DMS153 treated with DMSO at 0.1 percent for 48 hours (cell line): ENCODE measurements at regions not wholly inside any gene's neighbourhood (a gene's known extent, or its start where the extent isn't known, plus 50 kb on each side); places are given as distances from the start of the nearest gene placed in this dataset.
"Not testable (repeated sequence)": the region's sequence is repeated elsewhere in the genome, so short reads cannot be mapped to it uniquely, and the experiment has no call there.

ENCODE experiments used
- DNase-seq: peaks from one replicate; lab custom pipeline; 2025; ENCODE audit not compliant: unreplicated experiment; lab: John Stamatoyannopoulos, UW

DNA sequence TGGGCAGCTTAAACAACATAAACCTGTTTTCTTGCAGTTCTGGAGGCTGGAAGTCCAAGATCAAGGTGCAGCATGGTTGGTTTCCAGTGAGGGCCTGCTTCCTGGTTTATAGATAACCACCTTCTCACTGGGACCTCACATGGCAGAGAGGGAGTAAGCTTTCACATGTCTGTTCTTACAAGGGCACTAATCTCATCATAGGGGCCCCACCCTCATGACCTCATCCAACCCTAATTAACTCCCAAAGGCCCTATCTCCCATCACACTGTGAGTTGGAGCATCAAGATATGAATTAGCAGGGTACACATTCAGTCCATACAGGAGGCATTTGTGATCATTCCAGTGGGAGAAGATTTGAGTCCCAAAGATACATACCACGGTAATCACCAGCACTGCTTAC lies 50.5 kb upstream of the GRIN2A start:
- DNase-seq: no peak

DNA sequence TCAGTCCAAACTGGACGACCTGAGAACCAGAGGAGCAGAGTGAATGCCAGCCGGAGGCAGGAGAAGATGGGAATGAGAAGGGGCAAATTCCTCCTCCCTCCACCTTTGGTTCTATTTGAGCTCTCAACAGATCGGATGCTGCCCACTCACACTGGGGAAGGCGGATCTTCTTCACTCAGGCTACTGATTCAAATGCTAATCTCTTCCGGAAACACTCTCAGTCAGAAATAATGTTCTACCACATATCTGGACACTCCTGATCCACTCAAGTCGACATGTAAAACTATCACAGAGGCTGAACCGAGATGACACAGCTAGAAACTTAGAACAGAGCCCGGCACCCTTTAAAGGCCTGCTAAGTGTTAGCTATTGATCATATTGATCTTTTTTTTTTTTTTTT lies 57.4 kb upstream of the GRIN2A start:
- DNase-seq: no peak

DNA sequence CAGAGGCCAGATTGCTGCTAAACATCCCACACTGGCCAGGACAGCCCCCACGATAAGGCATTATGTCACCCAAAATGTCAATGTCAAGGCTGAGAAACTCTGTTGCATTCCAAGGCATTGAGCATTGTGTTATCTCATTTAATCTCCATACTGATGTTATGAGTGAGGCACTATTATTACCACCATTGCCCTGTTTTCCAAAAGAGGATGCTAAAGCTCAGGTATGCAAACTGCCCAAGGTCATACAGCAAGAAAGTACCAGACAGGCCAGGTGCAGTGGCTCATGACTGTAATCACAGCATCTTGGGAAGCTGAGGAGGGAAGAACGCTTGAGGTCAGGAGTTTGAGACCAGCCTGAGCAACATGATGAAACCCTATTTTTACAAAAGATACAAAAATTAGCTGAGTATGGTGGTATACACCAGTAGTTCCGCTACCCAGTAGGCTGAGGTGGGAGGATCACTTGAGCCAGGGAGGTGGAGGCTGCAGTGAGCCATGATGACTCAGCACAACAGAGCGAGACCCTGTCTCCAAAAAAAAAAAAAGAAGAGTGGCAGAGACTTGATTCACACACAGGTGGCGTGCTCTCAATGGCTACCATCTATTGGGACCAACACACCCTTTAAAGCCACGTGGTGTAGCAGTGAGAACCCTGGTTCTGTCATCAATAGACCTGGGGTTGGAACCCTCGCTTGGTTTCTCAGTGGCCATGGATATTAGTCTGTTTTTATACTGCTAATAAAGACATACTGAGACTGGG lies 58.8 kb upstream of the GRIN2A start:
- no peak for DNase-seq

DNA sequence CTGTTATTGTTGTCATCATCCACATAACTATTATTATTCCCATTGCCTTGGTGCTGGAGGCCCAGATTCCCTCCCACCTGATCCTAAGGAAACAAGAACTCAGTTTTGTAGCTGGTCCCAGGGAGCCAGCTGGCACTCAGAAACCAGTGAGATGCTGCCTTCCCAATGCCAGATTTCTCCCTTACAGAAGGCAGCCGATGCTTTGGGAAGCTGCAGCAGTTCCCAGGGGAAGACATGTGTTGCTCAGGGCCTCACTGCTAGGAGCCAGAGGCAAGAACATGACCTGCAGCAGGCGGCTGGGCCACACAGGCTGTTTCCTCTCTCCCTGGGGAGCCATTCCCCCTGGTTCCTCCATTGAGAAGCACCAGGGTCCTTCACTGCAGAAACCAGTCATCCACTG lies 59.9 kb upstream of the GRIN2A start:
- DNase-seq: no peak

DNA sequence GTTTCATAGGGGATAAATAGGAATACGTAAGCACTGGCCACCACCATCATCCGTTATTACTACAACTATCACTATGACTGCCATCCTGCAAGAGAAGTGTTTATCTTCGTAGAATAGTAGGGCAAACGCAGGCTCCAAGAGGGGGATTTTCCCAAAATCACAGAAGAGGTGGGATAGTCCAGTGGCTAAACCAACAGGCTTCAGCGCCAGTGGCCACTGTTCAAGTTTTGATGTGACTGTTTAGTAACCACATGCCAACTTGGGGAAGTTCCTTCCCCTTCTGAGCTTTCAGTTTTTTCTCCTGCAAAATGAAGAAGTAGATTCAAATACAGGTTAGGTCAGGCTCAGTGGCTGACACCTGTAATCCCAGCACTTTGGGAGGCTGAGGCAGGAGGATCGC lies 60.7 kb upstream of the GRIN2A start:
- DNase-seq: no peak

DNA sequence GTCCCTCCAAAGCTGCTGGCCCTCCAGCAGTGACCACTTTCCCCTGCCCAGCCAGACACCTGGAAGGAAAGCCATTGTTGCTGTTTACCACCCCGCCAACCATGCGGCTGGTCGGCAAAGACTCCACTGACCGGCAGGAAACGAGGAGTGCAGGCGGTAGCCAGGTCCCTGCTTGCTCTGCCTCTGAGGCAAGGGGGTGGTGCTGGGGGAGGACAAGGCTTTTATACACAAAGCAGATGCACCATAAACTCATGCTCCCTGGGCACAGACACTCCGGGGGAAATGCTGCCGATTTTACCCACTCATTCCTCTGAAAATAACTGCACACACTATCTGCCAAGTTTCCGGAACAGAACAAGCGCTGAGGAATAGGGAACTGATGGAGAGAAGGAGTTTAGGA lies 62.8 kb upstream of the GRIN2A start:
- no peak for DNase-seq

DNA sequence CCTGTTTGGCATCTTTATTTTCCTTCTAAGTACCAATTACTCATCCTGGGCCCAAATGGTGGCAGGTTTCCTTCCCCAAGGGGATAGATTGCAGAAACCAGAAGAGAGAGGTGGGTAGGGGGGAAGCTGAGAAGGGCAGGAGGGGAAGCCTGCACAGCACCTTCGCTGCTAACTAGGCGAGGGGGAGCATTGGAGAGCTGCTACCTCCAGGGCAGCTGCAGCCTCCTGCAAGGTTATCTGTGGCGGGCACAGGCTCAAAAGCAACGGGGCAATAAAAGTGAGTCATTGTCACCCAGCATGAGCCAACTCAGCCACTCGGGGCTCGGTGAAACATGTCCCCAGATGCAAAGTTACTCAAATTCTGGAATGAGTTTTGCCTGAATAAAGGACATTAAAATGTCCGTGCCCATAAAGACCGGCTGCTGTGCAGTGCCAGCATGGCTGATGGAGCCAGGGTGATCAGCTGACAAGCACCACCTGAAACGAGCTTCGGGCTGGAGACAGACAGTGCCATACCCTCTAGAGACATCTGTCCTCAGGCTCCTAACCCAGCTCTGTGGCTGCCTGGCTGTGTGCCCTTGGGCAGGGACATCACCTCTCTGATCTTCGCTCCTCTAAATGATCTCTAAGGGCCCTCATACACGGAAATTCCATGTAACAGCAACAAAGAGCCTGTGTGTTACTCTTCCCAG lies 68.1 kb upstream of the GRIN2A start:
- no peak for DNase-seq

DNA sequence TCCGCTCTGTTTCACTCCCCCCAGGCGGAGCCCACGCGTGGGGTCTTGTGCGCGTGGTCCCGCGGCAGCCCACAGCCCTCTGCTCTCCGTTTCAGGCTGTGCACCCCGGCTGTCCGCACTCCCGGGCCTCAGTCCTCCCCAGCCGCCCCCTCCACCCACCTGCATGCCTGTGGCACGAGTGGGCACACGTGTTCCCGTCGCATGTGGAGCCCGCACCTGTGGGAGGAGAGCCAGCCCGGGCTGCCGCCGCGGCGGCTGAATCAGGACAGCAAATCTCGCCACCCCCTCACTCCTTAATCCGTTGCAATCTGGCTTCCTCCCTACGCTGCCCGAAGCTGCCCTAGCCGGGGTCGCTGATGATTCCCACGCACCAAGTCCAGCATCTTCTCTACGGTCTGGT lies 69.9 kb upstream of the GRIN2A start:
- DNase-seq: no peak

DNA sequence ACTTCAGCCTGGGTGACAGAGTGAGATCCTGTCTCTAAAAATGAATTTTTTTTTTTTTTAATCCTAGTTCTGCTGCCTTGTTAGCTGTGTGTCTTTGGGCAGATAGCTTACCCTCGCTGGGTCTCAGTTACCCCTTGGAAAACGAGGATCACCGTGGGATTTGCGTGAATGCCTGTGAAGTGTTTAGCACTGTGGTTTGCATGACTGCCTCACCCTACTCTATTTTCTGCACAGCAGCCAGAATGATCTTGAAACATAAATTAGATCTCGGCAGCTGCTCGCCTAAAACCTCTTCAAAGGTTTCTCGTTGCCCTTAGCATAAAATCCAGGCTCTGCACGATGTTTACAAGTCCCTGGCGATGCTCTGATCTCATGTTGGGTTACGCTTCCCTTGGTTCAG lies 71.2 kb upstream of the GRIN2A start:
- no peak for DNase-seq

DNA sequence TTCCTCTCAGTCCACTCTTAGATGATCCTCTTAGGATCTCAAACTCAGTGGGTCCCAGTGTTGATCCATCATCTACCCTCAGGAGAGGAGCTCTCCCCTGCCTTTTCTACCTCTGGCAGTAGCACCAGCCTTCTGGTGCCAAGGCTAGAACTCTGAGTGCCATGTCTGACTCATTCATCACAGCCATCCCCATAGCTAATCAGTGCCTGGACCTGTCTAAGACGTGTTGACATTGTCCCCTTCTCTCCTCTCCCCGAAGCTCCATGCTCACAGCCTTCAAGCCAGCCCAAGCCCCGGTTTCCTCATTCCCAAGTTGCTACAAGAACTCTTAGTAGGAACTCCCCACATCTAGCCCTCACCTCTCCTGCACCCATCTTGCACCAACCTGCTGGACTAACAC lies 73.5 kb upstream of the GRIN2A start:
- DNase-seq: no peak

DNA sequence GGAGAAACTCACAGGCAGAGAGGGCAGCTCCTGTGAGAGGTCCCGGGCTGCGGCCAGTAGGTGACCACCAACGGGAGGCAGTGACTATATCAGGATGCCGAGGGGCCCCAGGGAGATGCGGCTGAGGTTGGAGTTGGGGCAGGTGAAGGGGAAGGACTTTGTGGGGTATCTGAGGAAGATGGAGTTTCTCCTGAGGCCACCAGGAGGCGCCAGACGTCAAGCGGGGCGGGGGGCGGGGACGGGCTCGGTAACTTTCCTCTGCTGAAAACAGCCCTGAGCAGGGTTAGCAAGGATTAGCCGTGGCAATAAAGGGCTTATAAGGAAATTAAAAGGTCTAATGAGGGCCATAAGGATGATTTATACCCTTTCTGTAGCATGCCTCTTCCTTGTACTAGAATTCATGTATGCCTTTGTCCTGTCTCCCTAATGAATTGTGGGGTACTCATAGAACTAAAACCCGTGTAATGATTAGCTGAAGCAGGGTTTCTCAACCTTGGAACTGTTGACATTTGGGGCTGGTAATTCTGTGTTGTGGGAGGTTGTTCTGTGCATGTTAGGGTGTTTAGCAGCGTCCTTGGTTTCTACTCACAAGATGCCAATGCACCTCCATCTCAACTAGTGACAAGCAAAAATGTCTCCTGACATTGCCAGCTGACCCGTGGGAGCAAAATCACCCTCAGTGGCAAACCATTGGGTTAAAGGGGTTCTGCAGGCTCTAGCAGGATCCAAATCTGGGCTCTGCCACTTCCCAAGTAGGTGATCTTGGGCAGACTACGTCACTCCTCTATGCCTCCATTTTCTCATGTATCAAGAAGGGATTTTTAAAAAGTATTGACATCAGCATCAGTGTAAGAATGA lies 74.8 kb upstream of the GRIN2A start:
- DNase-seq: peak; percentile 21

DNA sequence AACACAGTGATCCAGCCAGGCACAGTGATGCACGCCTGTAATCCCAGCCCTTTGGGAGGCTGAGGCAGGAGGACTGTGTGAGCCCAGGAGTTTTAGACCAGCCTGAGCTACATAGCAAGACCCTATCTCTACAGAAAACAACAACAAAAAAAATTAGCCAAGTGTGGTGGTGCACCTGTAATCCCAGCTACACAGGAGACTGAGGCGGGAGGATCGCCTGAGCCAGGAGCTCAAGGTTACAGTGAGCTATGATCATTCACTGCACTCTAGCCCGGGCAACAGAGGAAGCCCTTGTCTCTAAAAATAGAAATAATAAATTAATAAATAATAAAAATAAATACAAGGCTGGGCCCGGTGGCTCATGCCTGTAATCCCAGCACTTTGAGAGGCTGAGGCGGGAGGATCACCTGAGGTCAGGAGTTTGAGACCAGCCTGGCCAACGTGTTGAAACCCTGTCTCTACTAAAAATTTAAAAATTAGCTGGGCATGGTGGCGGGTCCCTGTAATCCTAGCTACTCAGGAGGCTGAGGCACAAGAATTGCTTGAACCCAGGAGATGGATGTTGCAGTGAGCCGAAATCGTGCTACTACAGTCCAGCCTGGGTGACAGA lies 75.5 kb upstream of the GRIN2A start:
- DNase-seq: not testable (repeated sequence)

DNA sequence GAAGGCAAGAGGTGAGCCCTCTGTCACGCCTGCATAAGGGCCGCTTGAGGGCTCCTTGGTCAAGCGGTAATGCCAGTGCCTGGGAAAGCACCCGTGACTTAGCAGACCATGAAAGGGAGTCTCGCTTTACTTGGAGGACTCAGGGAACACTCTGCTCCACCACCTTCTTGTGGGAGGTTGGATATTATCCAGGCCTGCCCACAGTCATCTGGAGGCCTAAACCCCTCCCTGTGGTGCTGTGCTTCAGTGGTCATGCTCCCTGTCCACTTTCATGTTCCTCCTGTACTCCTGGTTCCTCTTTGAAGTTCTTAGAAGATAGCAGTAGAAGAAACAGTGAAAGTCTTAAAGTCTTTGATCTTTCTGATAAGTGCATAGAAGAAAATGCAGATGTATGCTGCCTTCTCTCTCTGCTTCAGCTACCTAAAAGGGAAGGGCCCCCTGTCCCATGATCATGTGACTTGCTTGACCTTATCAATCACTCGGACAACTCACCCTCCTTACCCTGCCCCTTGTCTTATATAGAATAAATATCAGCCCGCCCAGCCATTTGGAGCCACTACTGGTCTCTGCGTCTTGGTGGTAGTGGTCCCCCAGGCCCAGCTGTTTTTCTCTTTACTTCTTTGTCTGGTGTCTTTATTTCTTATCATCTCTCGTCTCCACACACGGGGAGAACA lies 76.8 kb upstream of the GRIN2A start:
- not testable (repeated sequence) for DNase-seq

DNA sequence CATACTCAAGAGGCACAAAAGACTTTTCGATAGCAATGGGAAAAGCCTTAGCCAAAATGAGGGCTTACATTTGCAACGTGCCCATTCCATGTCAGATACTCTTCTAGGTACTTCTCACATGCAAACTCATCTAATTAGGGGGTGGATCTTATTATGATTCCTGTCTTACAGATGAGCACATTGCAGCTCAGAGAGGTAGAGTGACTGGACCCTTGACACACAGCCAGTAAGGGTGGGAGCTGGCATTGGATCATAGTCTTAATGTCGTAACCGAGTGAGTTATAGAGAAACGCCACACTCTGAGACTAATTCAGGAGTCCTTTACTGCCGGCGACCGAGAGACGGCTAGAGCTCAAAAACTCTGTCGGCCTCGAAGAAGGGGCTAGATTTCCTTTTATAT lies 78.8 kb upstream of the GRIN2A start:
- no peak for DNase-seq

DNA sequence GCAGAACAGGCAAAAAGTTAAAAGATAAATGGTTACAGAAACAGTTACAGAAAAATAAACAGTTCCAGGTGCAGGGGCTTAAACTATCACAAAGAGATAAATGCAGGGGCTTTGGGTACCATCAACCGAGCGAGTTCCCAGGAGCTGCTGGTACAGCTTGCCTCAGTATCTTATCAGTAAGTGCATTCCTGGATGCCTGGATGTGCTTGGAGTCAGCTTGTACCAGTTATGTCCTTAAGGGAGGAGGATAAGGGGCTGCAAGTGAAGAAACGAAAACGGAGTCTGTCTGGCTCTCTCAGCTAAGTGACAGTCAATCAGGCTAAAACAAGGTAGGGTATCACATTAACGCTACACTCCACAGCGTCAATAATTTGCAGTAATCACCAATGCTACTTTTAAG lies 79.3 kb upstream of the GRIN2A start:
- DNase-seq: not testable (repeated sequence)

DNA sequence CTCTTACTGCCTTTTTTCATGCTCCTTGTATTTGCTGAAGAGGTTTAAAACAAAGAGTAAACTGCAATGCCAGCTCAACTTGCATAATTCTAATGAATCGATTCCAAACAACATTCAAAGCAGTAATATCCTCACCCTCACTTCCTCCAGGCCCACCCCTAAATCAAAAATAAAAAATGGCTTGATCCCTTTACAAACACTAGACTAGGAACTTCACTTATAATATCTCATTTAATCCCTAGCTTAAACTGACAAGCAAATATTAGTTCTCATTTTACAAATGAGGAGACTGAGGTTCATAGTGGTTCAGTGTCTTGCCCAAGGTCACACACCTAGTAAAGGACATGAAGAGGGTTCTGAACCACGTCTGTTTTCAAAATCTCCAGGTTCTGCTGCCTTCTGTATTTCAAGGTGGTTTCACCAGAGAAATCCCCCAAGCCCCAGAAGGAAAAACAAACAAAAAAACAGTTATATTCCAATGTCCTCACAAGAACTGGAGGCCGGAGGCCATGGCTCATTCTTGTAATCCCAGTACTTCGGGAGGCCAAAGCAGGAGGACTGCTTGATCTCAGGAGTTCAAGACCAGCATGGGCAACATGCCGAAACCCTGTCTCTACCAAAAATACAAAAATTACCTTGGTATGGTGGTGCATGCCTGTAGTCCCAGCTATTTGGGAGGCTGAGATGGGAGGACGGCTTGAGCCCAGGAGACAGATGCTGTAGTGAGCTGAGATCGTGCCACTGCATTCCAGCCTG lies 80.3 kb upstream of the GRIN2A start:
- DNase-seq: no peak

DNA sequence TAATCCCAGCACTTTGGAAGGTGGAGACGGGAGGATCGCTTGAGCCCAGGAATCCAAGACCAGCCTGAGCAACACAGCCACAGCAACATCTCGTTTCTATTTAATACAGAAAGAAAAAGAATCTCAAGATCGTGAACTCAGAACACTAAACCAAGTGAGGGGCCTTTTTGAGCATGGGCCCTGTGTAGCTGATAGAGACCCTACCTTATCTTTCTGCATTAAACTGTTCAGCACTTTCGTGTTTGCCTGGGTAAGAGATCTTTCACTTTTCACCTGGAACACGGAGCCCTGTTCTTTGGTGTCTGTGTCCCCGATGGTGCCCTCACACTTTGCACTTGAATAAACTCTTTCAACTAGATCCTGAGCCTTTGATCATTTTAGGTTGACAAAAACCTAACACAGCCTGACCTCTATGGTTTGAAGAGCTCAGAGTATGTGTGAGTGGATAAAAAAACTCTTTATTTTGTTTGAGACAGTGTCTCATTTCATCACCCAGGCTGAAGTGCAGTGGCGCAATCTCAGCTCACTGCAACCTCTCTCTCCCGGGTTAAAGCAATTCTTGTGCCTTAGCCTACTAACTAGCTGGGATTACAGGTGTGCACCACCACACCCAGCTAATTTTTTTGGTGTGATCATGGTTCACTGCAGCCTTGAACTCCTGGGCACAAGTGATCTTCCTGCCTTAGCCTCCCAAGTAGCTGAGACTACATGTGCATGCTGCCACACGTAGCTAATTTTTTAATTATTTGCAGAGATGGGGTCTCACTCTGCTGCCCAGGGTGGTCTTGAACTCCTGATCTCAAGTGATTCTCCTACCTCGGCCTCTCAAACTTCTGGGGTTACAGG lies 83.8 kb upstream of the GRIN2A start:
- no peak for DNase-seq

DNA sequence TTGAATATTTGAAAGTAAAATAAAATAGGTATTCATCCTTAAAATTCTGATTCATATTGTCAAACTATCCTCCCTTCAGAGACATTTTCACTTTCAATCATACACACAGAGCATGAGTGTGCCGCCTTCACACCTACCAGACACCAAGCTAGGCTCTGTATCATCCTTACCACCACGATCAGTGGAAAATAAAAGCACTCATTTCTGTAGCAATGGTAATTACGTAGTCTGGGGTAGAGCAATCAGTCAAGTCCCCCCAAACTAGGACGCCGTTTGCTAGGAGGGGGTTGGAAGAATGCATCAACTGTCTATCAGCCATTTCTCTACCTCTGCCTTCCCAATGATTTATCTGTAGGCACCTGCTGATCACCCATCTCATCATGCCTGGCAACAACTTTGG lies 84.6 kb upstream of the GRIN2A start:
- DNase-seq: no peak

DNA sequence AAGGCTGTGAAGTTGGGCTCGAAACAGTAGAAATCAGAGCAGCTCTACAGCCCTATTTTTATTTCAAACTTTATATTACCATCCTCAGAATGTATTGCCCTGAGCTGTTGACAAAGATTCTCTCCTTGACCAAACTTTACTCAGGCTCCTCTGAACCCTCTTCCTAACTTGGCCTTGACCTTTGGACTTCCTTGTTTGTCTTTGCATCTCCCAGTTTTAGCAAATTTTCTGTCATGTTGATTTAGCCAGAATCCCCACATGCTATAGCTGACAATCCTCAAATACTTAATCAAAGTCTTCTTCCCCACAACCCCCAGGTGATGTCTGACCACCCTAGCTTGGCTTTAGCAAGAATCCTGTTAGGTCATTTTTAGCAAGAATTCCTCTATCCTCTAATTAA lies 87.4 kb upstream of the GRIN2A start:
- no peak for DNase-seq
